Middle frontal gyrus (tissue), 1 donor: ENCODE measurements at regions not wholly inside any gene's neighbourhood (a gene's known extent, or its start where the extent isn't known, plus 50 kb on each side); places are given as distances from the start of the nearest gene placed in this dataset.

Source experiments
- DNase-seq: peaks from one replicate; pipeline ENCODE4 v3.0.0-alpha.2; 2015; ENCODE audit warnings: low spot score; ENCODE audit errors: extremely low spot score

GRCh38 chr21:17435565-17436543 lies 77.0 kb upstream of the CXADR start:
- no peak for DNase-seq

DNA sequence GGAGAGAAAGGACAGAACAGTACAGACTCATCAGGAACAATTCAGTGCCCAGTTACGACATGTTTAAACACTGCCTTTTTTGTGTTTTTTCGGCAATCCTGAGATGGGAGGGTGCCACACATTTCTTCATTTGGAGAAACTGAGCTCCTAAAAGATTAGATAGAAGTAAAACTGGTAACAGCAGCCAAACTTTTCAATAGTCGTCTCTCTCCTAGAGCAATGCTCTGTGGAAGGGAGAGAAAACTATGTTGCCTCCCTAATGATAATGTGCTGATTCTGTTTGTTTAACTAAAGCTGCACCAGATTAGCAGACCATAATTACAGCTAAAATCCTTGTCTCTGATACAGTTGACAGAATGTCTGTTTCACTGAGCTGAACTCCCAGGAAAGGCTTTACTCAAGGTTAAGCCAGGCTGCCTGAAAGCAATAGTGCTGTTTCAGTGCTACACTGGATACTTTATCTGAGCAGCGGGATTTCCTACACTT lies 76.2 kb upstream of the CXADR start:
- DNase-seq: no peak

DNA sequence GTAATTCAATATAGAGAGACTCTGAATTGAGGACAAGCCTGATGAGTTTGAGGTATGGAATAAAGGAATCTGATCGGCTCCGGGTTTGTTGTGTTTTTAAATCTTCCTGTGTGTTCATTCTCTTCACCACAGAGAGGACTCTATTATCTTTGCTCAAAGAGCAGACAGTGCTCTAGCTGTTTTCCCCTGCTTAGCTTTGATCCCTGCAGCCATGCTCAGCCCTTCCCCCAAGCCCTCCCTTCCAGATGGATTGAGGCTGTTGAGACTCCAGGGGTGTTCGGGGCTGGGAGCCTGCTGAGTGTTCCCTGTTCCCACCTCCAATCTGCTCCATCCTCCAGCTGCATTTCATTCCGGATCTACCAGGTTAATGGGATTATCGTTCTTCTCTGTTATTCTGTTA lies 74.2 kb upstream of the CXADR start:
- DNase-seq: no peak

- DNase-seq: no peak
Observed at GRCh38 chr21:17440969-17441368, 71.9 kb upstream of the CXADR start.

GRCh38 chr21:17441370-17441769 lies 71.5 kb upstream of the CXADR start:
- no peak for DNase-seq

DNA sequence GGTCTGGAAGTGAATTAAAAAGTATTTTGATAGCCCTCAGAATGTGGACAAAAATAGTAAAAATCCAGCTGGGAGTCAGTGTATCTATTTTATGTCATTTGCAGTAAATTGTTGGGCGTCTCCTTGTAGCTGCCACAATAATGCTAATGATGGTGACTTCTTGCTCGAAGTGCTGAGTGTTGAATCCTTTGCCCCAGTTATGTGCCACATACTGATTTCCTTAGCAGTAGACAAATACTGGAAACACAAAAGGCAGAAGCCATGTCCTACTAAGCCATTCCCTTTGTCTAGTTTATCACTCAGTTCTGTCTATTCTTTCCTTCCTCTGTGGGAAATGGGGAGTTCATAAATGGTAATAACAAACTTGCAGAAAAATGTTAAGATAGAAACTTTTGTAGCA lies 70.7 kb upstream of the CXADR start:
- no peak for DNase-seq

- DNase-seq: no peak
Observed at GRCh38 chr21:17444828-17445227, 68.0 kb upstream of the CXADR start.

- no peak for DNase-seq
Observed at GRCh38 chr21:17446737-17447136, 66.1 kb upstream of the CXADR start.

- no peak for DNase-seq
Observed at GRCh38 chr21:17449701-17450100, 63.1 kb upstream of the CXADR start.

GRCh38 chr21:17451364-17451891 lies 61.4 kb upstream of the CXADR start:
- DNase-seq: no peak

GRCh38 chr21:17454315-17455027 lies 58.4 kb upstream of the CXADR start:
- DNase-seq: peak; percentile 33

GRCh38 chr21:17455028-17455353 lies 57.9 kb upstream of the CXADR start:
- no peak for DNase-seq

DNA sequence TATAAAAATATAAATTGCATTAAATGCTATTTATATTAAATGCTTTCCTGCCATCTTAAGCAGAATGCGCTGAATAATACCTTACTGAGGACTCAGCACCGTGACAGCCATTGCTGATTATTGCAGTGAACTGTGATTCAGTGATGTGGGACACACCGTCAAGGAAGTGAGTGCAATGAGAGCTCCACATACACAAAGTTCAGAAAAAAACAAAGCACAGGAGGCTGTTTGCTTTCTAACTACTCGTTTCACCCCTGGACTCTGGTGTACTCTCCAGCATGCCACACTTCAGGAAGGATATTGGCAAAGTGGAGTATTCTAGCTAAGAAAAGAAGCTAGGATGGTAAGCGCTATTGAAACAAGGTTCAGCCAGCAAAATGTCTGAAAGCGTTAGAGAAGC lies 57.4 kb upstream of the CXADR start:
- DNase-seq: no peak

DNA sequence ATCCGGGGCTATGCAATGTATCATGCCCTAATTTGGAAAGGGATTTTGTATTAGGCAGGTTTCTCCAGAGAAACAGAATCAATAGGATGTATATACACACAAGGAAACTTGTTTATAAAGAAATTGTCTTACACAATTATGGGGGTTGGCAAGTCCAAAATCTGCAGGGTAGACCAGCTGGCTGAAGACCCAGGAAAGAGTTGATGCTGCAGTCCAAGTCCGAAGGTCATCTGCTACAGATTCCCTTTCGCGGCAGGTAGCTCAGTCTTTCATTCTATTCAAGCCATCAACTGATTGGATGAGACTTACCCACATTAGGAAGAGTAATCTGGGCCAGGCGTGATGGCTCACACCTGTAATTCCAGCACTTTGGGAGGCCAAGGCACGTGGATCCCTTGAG lies 54.6 kb upstream of the CXADR start:
- DNase-seq: no peak

DNA sequence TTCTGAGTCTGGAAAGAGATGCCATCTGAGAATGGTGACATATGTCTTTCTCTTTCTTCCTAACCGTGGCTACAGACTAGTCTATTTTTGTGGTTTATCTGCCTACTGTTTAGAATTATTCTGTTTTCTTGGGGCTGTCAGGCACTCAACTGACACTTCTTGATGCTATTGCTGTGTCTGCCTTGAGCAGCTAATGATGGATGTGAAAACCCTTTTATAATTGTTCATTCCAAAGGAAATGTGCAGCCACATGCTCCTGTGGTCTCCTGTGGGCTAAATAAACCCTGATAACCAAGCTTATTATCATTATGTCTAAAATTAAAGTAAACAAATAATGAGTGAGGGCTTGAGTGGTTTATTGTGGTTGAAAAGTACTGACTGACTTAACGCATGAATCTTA lies 52.7 kb upstream of the CXADR start:
- DNase-seq: no peak

GRCh38 chr21:17461014-17461413 lies 51.8 kb upstream of the CXADR start:
- DNase-seq: peak; percentile 65

DNA sequence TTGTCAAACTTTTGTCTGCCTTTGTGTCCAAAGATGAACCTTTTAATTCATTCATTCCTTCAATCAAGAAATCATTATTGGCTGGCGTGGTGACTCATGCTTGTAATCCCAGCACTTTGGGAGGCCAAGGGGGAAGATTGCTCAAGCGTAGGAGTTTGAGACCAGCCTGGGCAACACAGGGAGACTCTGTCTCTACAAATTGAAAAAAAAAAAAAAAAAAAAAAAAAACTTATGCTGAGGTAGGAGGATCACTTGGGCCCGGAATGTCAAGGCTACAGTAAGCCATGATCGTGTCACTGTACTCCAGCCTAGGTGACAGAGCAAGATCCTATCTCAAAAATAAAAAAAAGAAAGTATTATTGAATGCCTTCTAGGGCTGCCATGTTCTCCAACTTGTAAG lies 51.3 kb upstream of the CXADR start:
- DNase-seq: no peak

DNA sequence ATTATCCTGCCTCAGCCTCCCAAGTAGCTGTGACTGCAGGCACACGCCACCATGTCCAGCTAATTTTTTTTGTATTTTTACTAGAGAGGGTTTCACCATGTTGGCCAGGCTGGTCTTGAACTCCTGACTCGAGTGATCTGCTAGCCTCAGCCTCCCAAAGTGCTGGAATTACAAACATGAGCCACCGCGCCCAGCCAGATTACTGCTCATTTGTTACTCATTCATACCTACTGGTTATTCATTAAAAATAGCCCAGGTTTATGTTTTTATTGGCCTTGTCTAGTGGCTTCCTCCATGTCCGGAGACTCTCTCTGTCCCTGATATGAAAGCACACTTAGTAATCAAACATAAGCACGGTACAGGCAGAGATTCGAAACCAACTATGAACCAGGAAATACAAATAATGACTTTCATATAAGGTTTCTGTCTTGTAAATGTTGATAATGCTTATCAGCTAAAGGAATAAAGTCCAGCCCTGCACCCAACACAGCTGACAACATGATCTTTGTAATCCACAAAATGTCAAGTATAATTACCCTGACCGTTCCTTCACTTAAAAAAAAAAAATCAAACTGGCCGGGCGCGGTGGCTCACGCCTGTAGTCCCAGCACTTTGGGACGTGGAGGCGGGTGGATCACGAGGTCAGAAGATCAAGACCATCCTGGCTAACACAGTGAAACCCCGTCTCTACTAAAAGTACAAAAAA lies 50.4 kb upstream of the CXADR start:
- no peak for DNase-seq
